ENCODE measurements at regions not wholly inside any gene's neighbourhood (a gene's known extent, or its start where the extent isn't known, plus 50 kb on each side); places are given as distances from the start of the nearest gene placed in this dataset.
A peak's percentile ranks its signal among the peaks of the same experiment; 100 is the strongest.

DNA sequence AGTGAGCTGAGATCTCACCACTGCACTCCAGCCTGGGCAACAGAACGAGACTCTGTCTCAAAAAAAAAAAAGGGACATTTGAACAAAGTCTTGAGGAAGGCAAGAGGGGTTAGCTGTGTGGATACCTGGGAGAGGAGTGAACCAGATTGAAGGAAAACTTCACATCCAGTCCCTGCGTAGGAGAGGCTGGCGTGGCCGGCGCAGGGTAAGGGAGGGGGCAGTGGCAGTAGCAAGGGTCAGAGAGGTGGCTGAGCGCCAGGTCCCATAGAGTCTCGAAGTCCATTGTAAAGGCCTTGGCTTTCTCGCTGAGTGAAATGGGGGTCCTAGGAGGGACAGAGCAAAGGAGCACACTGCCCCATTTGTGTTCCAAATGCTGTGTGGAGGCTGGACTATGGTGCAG is 171.8 kb upstream of the WSCD1 start:
- no peak overlapping the region for H3K27ac ChIP-seq (ENCODE audit: low read length)
- no peak overlapping the region for H3K4me3 ChIP-seq (ENCODE audit: low read length)
- H3K9ac ChIP-seq (ENCODE audit: low read length) = no peak overlapping the region
- H3K27me3 ChIP-seq (ENCODE audit: control insufficient read depth, insufficient read depth, low read length) = no peaks in the 10 kb centered on the region
- no peaks in the 10 kb centered on the region for H3K9me3 ChIP-seq (ENCODE audit: control insufficient read depth, low read depth, low read length)
- peaks cover 30% of the 10 kb centered on the region for H3K4me1 ChIP-seq (ENCODE audit: control insufficient read depth, low read depth, low read length)
- no peaks in the 10 kb centered on the region for H3K36me3 ChIP-seq (ENCODE audit: control insufficient read depth, low read depth, low read length)

DNA sequence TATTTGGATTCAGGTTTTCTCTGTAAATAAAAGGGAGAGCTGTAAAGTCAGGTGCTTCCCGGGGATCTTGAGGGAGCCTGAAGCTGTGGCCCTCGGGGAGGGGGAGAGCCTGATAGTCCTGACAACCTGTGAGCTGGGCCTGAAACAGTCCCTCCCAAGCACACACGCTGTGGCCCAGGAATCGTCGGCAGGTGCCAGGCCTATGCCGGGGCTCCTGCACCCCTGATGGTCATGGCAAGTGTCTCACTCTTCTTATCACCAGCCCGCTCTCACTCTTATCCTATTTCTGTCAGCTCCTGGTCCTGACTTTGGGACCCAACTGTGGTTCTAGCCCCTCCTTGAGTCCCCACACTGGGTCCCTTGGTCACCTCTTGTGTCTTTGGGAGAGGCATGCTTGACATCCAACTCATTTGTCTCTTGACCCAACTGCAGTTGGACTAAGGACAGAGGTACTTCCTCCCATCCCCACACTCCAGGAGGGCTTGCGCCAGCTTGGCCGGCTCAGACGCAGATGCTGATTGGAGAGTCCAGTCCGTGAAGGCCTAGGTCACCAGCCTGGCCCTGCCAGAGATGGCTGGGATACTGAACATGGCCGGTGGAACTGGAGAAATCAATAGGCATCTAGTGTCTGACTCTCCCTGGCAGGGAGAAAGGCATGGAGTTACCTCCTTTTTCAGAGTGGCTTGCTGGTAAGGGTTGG is 170.5 kb upstream of the WSCD1 start:
- H3K4me3 ChIP-seq (ENCODE audit: low read length) = no peak overlapping the region
- peaks cover 26% of the 10 kb centered on the region for H3K4me1 ChIP-seq (ENCODE audit: control insufficient read depth, low read depth, low read length)
- no peaks in the 10 kb centered on the region for H3K9me3 ChIP-seq (ENCODE audit: control insufficient read depth, low read depth, low read length)
- H3K36me3 ChIP-seq (ENCODE audit: control insufficient read depth, low read depth, low read length) = no peaks in the 10 kb centered on the region
- no peak overlapping the region for H3K9ac ChIP-seq (ENCODE audit: low read length)
- no peak overlapping the region for H3K27ac ChIP-seq (ENCODE audit: low read length)
- H3K27me3 ChIP-seq (ENCODE audit: control insufficient read depth, insufficient read depth, low read length) = no peaks in the 10 kb centered on the region

DNA sequence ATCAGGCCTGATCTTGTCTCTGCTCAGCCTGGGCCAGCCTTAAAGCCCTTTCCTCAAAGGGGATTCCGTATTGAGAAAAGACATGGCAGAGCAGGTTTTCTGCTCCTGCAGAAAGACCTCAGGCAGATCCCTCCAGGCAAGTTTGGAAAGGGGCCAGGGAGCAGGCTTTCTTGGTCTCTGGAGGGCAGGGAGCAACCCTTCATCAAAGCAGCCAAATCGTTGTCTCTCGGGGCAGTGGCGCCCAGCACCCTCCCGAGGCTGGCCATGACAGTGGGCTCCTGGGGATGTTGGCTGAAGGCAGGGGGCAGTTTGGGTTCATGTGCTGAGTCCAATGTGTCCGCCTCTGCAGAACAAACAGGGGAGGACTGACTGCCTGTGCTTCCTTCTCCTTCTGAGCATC is 168.4 kb upstream of the WSCD1 start:
- Histone ChIP-seq H3K36me3 (ENCODE audit: control insufficient read depth, low read depth, low read length) (no peaks in the 10 kb centered on the region), H3K4me3 (ENCODE audit: low read length) (no peak overlapping the region), H3K9me3 (ENCODE audit: control insufficient read depth, low read depth, low read length) (no peaks in the 10 kb centered on the region), H3K4me1 (ENCODE audit: control insufficient read depth, low read depth, low read length) (peaks cover 16% of the 10 kb centered on the region), H3K9ac (ENCODE audit: low read length) (no peak overlapping the region), H3K27me3 (ENCODE audit: control insufficient read depth, insufficient read depth, low read length) (no peaks in the 10 kb centered on the region), H3K27ac (ENCODE audit: low read length) (no peak overlapping the region)

DNA sequence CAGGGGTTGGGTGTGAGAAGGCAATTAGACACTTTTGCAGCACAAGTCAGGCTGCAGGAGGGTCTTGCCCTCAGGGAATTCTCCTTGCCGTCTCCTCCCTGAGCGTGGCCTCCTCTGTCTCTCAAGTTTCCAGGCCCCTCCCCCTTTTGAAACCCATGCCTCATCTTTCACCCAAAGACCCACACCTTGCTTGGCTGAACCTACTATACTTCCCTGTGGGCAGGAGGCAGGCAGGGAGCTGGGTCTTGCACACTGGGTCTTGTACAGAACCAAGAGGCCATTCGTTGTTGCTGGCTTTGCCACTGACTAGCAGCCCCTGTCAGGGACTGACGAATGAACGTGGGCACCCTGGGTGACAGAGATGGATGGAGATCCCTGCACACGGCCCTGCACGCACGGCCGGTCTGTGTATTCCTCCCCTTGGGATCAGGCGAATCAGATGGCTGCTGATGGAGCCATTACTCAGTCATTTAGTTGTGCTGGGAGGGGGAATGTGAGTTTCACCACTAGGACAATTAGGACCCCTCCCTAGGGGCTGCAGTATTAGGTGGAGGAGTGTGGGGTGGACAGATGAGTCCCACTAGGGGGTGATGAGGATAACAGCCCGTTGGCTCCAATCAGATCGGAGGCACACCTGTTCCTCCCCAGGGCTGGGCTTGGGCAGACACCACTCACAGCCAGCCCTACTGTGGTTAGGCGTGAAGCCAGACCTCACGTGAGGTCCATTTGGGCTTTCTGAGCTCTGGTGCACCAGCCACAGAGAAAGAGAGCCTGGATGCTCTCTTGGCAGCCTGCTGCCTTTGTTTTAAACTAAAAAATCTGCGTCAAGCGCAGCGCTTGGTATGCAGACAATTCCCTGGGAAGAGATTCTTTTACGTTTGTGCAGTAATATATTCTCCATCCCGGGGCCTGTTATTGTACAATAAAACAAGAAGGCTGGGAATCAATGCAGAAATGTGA is 167.7 kb upstream of the WSCD1 start:
- no peak overlapping the region for H3K4me3 ChIP-seq (ENCODE audit: low read length)
- H3K9ac ChIP-seq (ENCODE audit: low read length) = no peak overlapping the region

DNA sequence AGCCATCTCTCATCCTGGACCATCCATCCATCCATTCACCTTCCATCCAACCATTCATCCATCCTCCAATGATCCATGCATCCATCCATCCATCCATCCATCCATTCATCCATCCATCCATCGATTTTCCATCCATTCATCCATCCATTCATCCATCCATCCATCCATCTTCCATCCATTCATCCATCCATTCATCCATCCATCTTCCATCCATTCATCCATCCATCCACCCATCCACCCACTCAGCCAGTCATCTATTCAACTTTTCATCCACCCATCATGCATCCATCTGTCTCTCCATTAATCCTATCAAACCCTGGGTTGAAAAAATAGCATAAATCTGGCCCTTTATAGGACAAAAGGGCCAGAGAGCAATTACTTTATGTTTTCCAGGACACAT is 158.3 kb upstream of the WSCD1 start:
- Histone ChIP-seq H3K27ac (ENCODE audit: low read length) (no peak overlapping the region), H3K27me3 (ENCODE audit: control insufficient read depth, insufficient read depth, low read length) (no peaks in the 10 kb centered on the region), H3K4me3 (ENCODE audit: low read length) (no peak overlapping the region), H3K36me3 (ENCODE audit: control insufficient read depth, low read depth, low read length) (no peaks in the 10 kb centered on the region), H3K9ac (ENCODE audit: low read length) (no peak overlapping the region), H3K9me3 (ENCODE audit: control insufficient read depth, low read depth, low read length) (no peaks in the 10 kb centered on the region), H3K4me1 (ENCODE audit: control insufficient read depth, low read depth, low read length) (no peaks in the 10 kb centered on the region)

More for the DNA sequence above, 167.7 kb upstream of the WSCD1 start:
- peaks cover 9% of the 10 kb centered on the region for H3K4me1 ChIP-seq (ENCODE audit: control insufficient read depth, low read depth, low read length)
- H3K9me3 ChIP-seq (ENCODE audit: control insufficient read depth, low read depth, low read length) = no peaks in the 10 kb centered on the region
- no peaks in the 10 kb centered on the region for H3K27me3 ChIP-seq (ENCODE audit: control insufficient read depth, insufficient read depth, low read length)
- no peak overlapping the region for H3K27ac ChIP-seq (ENCODE audit: low read length)
- no peaks in the 10 kb centered on the region for H3K36me3 ChIP-seq (ENCODE audit: control insufficient read depth, low read depth, low read length)

DNA sequence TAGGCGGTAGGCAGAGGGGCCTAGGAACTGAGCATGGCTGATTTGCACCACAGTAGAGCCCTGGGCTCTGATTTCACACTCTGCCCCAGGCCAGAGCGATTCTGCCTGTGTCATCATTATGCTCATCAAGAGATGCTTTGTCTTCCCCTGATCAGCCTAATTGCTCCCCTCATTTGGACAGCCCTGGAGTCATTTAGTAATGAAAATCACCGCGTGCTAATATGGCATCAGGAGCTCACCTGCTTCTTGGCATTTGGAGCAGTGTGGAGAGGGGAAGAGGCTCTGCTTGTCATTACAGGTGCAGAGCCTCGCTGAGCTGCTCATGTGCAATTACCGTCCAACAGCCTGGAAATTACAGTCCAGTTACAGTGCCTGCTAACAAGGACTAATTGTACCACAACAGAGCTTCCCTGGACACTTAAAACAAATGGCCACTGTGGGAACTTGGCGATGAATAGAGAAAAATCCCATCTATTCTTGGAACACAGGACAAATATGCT is 157.1 kb upstream of the WSCD1 start:
- Histone ChIP-seq H3K9me3 (ENCODE audit: control insufficient read depth, low read depth, low read length) (no peaks in the 10 kb centered on the region), H3K4me1 (ENCODE audit: control insufficient read depth, low read depth, low read length) (no peaks in the 10 kb centered on the region)

DNA sequence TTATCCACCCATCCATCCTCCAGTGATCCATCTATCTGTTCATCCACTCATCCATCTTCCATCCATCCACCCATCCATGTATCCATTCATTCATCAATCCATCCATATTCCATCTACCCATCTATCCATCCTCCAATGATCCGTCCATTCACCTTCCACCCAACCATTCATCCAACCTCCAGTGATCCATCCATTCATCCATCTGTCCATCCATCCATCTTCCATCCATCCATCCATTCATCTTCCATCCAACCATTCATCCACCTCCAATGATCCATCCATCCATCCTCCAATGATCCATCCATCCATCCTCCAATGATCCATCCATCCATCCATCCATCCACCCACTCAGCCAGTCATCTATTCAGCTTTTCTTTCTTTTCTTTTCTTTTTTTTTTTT is 156.5 kb upstream of the WSCD1 start:
- Histone ChIP-seq H3K36me3 (ENCODE audit: control insufficient read depth, low read depth, low read length) (no peaks in the 10 kb centered on the region), H3K4me1 (ENCODE audit: control insufficient read depth, low read depth, low read length) (no peaks in the 10 kb centered on the region), H3K27ac (ENCODE audit: low read length) (no peak overlapping the region), H3K9ac (ENCODE audit: low read length) (no peak overlapping the region), H3K27me3 (ENCODE audit: control insufficient read depth, insufficient read depth, low read length) (no peaks in the 10 kb centered on the region), H3K9me3 (ENCODE audit: control insufficient read depth, low read depth, low read length) (no peaks in the 10 kb centered on the region), H3K4me3 (ENCODE audit: low read length) (no peak overlapping the region)

More for the DNA sequence above, 157.1 kb upstream of the WSCD1 start:
- H3K36me3 ChIP-seq (ENCODE audit: control insufficient read depth, low read depth, low read length) = no peaks in the 10 kb centered on the region
- H3K27me3 ChIP-seq (ENCODE audit: control insufficient read depth, insufficient read depth, low read length) = no peaks in the 10 kb centered on the region
- H3K27ac ChIP-seq (ENCODE audit: low read length) = no peak overlapping the region
- H3K9ac ChIP-seq (ENCODE audit: low read length) = no peak overlapping the region
- H3K4me3 ChIP-seq (ENCODE audit: low read length) = no peak overlapping the region

DNA sequence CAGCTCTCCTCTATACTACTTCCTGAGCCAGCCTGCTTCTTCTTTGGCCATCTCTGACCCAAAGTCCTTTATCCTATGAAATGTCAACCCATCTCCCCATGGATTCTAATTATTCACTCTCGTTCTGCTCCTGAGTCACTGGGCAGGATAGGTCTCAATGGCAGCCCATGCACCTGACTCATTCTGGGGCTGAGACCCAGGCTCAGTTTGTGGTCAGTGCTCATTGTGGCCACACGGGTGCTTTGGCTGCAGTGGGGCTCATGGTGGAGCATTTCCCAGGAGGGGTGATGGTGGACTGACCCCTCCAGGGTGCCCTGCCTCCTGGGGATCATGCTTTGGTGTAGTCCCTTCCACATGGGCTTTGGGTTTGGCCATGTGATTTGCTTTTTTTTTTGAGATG is 154.8 kb upstream of the WSCD1 start:
- Histone ChIP-seq H3K27ac (ENCODE audit: low read length) (no peak overlapping the region), H3K9me3 (ENCODE audit: control insufficient read depth, low read depth, low read length) (no peaks in the 10 kb centered on the region), H3K36me3 (ENCODE audit: control insufficient read depth, low read depth, low read length) (no peaks in the 10 kb centered on the region), H3K27me3 (ENCODE audit: control insufficient read depth, insufficient read depth, low read length) (no peaks in the 10 kb centered on the region), H3K4me1 (ENCODE audit: control insufficient read depth, low read depth, low read length) (peaks cover 13% of the 10 kb centered on the region), H3K9ac (ENCODE audit: low read length) (no peak overlapping the region), H3K4me3 (ENCODE audit: low read length) (no peak overlapping the region)

DNA sequence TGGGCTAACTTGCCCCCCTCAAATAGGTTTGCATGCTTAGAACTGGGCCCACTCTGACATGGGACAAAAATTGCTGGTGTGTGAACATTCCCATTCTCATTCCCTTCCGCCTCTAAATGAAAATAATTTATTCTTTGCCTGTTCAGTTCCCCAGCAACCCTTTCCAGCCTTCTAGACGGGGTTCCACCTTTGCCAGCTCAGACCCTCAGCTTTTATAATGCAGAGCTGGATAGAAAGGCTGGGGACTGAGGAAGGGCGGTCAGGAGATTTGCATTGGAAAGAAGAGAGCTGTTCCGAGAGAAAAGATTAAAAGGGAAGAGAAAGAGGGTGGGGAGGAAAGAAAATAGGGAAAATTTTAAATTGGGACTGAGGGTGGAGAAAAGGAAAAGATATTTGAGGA is 151.1 kb upstream of the WSCD1 start:
- H3K4me1 ChIP-seq (ENCODE audit: control insufficient read depth, low read depth, low read length) = peaks cover 14% of the 10 kb centered on the region
- H3K27ac ChIP-seq (ENCODE audit: low read length) = peak overlapping the region; percentile 5
- H3K27me3 ChIP-seq (ENCODE audit: control insufficient read depth, insufficient read depth, low read length) = no peaks in the 10 kb centered on the region
- no peaks in the 10 kb centered on the region for H3K9me3 ChIP-seq (ENCODE audit: control insufficient read depth, low read depth, low read length)
- no peak overlapping the region for H3K4me3 ChIP-seq (ENCODE audit: low read length)
- H3K36me3 ChIP-seq (ENCODE audit: control insufficient read depth, low read depth, low read length) = no peaks in the 10 kb centered on the region
- H3K9ac ChIP-seq (ENCODE audit: low read length) = no peak overlapping the region

DNA sequence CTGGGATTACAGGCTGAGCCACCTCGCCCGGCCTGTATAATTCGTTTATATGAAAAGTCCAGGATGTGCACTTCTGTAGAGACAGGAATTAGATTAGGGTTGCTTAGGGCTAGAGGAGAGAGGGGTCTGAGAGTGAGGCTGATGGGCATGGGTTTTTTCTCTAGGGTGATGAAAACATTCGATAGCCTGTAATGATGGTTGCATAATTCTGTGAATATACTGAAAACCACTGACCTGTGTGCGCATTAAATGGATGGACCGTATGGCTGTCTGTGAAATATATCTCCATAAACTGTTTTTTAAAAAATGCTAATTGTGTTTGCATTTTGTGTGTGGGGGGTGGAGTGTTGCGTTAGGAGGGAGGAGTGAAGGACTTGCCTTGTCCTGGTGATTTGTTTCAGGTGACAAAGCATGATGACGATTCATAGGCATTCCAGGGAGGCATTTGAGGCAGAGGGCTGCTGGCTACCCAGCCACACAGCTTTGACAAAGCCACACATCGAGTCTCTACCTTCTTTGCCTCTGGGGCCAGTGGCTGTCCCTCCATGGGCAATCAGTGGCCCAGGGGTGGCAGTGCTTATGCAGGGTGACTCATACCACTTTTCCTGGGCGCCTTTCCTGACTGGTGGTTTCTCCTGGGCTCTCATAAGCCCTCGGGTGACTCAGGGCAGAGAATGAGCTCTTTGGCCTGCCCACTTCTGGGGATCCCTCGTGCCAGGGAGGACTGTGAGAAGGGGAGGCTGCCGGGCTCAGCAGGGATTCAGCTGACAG is 148.5 kb upstream of the WSCD1 start:
- no peak overlapping the region for H3K27ac ChIP-seq (ENCODE audit: low read length)
- no peaks in the 10 kb centered on the region for H3K36me3 ChIP-seq (ENCODE audit: control insufficient read depth, low read depth, low read length)
- H3K4me1 ChIP-seq (ENCODE audit: control insufficient read depth, low read depth, low read length) = peaks cover 14% of the 10 kb centered on the region
- no peak overlapping the region for H3K9ac ChIP-seq (ENCODE audit: low read length)
- H3K27me3 ChIP-seq (ENCODE audit: control insufficient read depth, insufficient read depth, low read length) = no peaks in the 10 kb centered on the region
- no peaks in the 10 kb centered on the region for H3K9me3 ChIP-seq (ENCODE audit: control insufficient read depth, low read depth, low read length)
- no peak overlapping the region for H3K4me3 ChIP-seq (ENCODE audit: low read length)

DNA sequence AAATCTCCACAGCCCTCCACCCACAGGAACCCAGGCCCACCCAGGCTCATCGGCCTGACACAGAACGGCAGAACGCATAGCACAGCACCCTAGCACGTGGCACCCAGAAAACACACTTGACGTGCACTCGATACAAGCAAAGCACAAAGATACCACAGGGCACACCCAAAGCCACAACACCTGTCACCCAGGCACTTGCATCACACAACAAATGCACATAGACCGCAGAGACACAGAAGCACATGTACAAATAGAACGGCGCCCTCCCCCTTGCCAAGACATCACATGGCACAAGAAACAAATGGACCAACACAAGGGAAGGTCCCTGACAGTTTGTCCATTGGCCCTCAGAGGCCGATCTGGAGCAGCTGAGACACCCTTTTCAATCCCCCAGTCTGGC is 147.7 kb upstream of the WSCD1 start:
- peaks cover 14% of the 10 kb centered on the region for H3K4me1 ChIP-seq (ENCODE audit: control insufficient read depth, low read depth, low read length)
- H3K27me3 ChIP-seq (ENCODE audit: control insufficient read depth, insufficient read depth, low read length) = no peaks in the 10 kb centered on the region
- H3K9ac ChIP-seq (ENCODE audit: low read length) = no peak overlapping the region
- no peaks in the 10 kb centered on the region for H3K36me3 ChIP-seq (ENCODE audit: control insufficient read depth, low read depth, low read length)
- H3K4me3 ChIP-seq (ENCODE audit: low read length) = no peak overlapping the region
- no peak overlapping the region for H3K27ac ChIP-seq (ENCODE audit: low read length)
- H3K9me3 ChIP-seq (ENCODE audit: control insufficient read depth, low read depth, low read length) = no peaks in the 10 kb centered on the region
